IMR-90 (cell line): ENCODE measurements at regions not wholly inside any gene's neighbourhood (a gene's known extent, or its start where the extent isn't known, plus 50 kb on each side); places are given as distances from the start of the nearest gene placed in this dataset.

Source experiments
- ATAC-seq: fragments of 200-7000 bp; cut with Tn5 transposase; 2 replicates; pipeline ENCODE4 v1.9.1; 2020; ENCODE audit warnings: low read depth, mild to moderate bottlenecking, moderate library complexity
- BruUV-seq: library from RNA; stranded (reverse); fragments of 400-500 nt; replicated peaks from 2 replicates; lab custom pipeline; 2021; lab: Mats Ljungman, UMichigan
- CTCF ChIA-PET: fragments of 300-600 bp; formaldehyde crosslinking; extraction: SDS; loops from one replicate; lab custom pipeline; 2021; ENCODE audit warnings: antibody characterized with exemption; lab: Yijun Ruan, JAX
- POLR2A ChIA-PET: fragments of 300-600 bp; sonication (Branson Sonifier 250); formaldehyde crosslinking; loops from one replicate; lab custom pipeline; 2022; ENCODE audit warnings: antibody characterized with exemption; ENCODE audit not compliant: unreplicated experiment; lab: Charles Lee
- DNase-seq: peaks from one replicate; pipeline ENCODE4 v3.0.0; 2013
- H2AFZ ChIP-seq: replicated peaks from 2 replicates; pipeline ENCODE3; 2013; ENCODE audit warnings: low read length, mild to moderate bottlenecking; ENCODE audit not compliant: poor library complexity
- H2AK5ac ChIP-seq: 2 replicates; pipeline ENCODE4 v1.6.1; 2013; ENCODE audit warnings: low read depth, low read length, inconsistent platforms
- H2AK9ac ChIP-seq: replicated peaks from 2 replicates; pipeline ENCODE3; 2013; ENCODE audit warnings: mild to moderate bottlenecking, low read depth, low read length, moderate library complexity; ENCODE audit not compliant: poor library complexity
- H2BK120ac ChIP-seq: 2 replicates; pipeline ENCODE4 v1.6.1; 2013; ENCODE audit warnings: low read depth, low read length, inconsistent platforms
- H2BK15ac ChIP-seq: 3 replicates; pipeline ENCODE4 v1.6.1; 2013; ENCODE audit warnings: low read depth, low read length, inconsistent platforms
- H2BK20ac ChIP-seq: 2 replicates; pipeline ENCODE4 v1.6.1; 2013; ENCODE audit warnings: low read depth, mild to moderate bottlenecking, inconsistent platforms, low read length, moderate library complexity
- H2BK5ac ChIP-seq: 2 replicates; pipeline ENCODE4 v1.6.1; 2013; ENCODE audit warnings: mild to moderate bottlenecking, low read depth, low read length, inconsistent platforms; ENCODE audit not compliant: poor library complexity, severe bottlenecking
- H3K14ac ChIP-seq: replicated peaks from 2 replicates; pipeline ENCODE4 v1.6.1; 2013; ENCODE audit warnings: low read depth, low read length, inconsistent platforms
- H3K18ac ChIP-seq: 2 replicates; pipeline ENCODE4 v1.6.1; 2013; ENCODE audit warnings: low read depth, low read length, control low read depth
- H3K23ac ChIP-seq: 2 replicates; pipeline ENCODE4 v1.6.1; 2013; ENCODE audit warnings: low read depth, low read length, inconsistent platforms
- H3K27ac ChIP-seq: 2 replicates; pipeline ENCODE4 v1.5.1; 2013; ENCODE audit warnings: mild to moderate bottlenecking, control low read depth, low read length; ENCODE audit not compliant: insufficient read depth
- H3K27me3 ChIP-seq: 2 replicates; pipeline ENCODE4 v1.6.1; 2013; ENCODE audit warnings: low read length; ENCODE audit not compliant: control insufficient read depth, insufficient read depth
- H3K36me3 ChIP-seq: 2 replicates; pipeline ENCODE4 v1.6.1; 2013; ENCODE audit warnings: low read length, mixed read lengths; ENCODE audit not compliant: control insufficient read depth, insufficient read depth
- H3K4ac ChIP-seq: 2 replicates; pipeline ENCODE4 v1.6.1; 2013; ENCODE audit warnings: low read depth, low read length, inconsistent platforms
- H3K4me1 ChIP-seq: 2 replicates; pipeline ENCODE4 v1.6.1; 2013; ENCODE audit warnings: low read length, mixed read lengths; ENCODE audit not compliant: control insufficient read depth, insufficient read depth
- H3K4me2 ChIP-seq: 2 replicates; pipeline ENCODE4 v1.6.1; 2013; ENCODE audit warnings: low read depth, mild to moderate bottlenecking, control low read depth, low read length, moderate library complexity
- H3K4me3 ChIP-seq: 2 replicates; pipeline ENCODE4 v1.5.1; 2013; ENCODE audit warnings: low read depth, mild to moderate bottlenecking, control low read depth, low read length, moderate library complexity; ENCODE audit not compliant: insufficient read depth
- H3K56ac ChIP-seq: 2 replicates; pipeline ENCODE4 v1.6.1; 2013; ENCODE audit warnings: low read length, inconsistent platforms; ENCODE audit not compliant: insufficient read depth; ENCODE audit errors: extremely low read depth
- H3K79me1 ChIP-seq, 2 experiments: 2 replicates each; pipeline ENCODE4 v1.6.1; 2013; ENCODE audit warnings: low read length in 2 of 2, inconsistent platforms in 1 of 2, low read depth in 1 of 2
- H3K9ac ChIP-seq: 2 replicates; pipeline ENCODE4 v1.6.1; 2013; ENCODE audit warnings: low read depth, low read length, control low read depth
- H3K9me1 ChIP-seq: 2 replicates; pipeline ENCODE4 v1.6.1; 2013; ENCODE audit warnings: low read length, inconsistent platforms; ENCODE audit not compliant: insufficient read depth
- H3K9me3 ChIP-seq: 2 replicates; pipeline ENCODE4 v1.6.1; 2013; ENCODE audit warnings: low read length; ENCODE audit not compliant: control insufficient read depth, insufficient read depth
- H4K20me1 ChIP-seq: 2 replicates; pipeline ENCODE4 v1.6.1; 2013; ENCODE audit warnings: low read length, inconsistent platforms; ENCODE audit not compliant: insufficient read depth
- H4K5ac ChIP-seq: 2 replicates; pipeline ENCODE4 v1.6.1; 2013; ENCODE audit warnings: mild to moderate bottlenecking, low read depth, low read length, control low read depth
- H4K8ac ChIP-seq, 2 experiments: 2 replicates each; pipeline ENCODE4 v1.6.1; 2013; ENCODE audit warnings: low read depth in 2 of 2, low read length in 2 of 2, control low read depth in 1 of 2, inconsistent platforms in 1 of 2
- H4K91ac ChIP-seq: 2 replicates; pipeline ENCODE4 v1.6.1; 2013; ENCODE audit warnings: low read depth, low read length, inconsistent platforms; ENCODE audit not compliant: insufficient read depth
- CHD1 ChIP-seq: IDR thresholded peaks from 2 replicates; pipeline ENCODE4 v1.6.1; 2012; ENCODE audit warnings: low read depth, low read length, improper control_type of control experiment
- NFE2L2 ChIP-seq: fragments of 150-350 bp; IDR thresholded peaks from 2 replicates; pipeline ENCODE4 v1.6.1; 2016; ENCODE audit warnings: low read depth, mild to moderate bottlenecking, low read length
- RAD21 ChIP-seq: IDR thresholded peaks from 2 replicates; pipeline ENCODE4 v1.6.1; 2012; ENCODE audit warnings: low read length, improper control_type of control experiment
- RCOR1 ChIP-seq: IDR thresholded peaks from 2 replicates; pipeline ENCODE4 v1.6.1; 2012; ENCODE audit warnings: mild to moderate bottlenecking, low read length, improper control_type of control experiment; ENCODE audit not compliant: insufficient replicate concordance
- SMC3 ChIP-seq: fragments of 150-350 bp; IDR thresholded peaks from 2 replicates; pipeline ENCODE4 v1.6.1; 2016; ENCODE audit warnings: low read depth, mild to moderate bottlenecking, antibody characterized with exemption, low read length, moderate library complexity
- WGBS, 2 experiments: methylation state at CpG; one replicate each; pipeline versions ENCODE4 v1.1.5 to v1.1.7; 2013; ENCODE audit warnings: missing lambda C conversion rate in 2 of 2; ENCODE audit not compliant: insufficient read length in 1 of 2; ENCODE audit errors: extremely low coverage in 2 of 2; 5-methylcytosine and 5-hydroxymethylcytosine counted together
- dilution Hi-C: fragments of 300-500 bp; cut with HindIII; formaldehyde crosslinking; loops from one replicate; pipeline ENCODE4 v1.14.3; 2018; ENCODE audit warnings: low sequenced_read_pairs; ENCODE audit not compliant: unreplicated experiment
- in situ Hi-C: fragments of 300-500 bp; cut with MboI; formaldehyde crosslinking; loops from 3 replicates; pipeline ENCODE4 v1.14.3; 2019; ENCODE audit warnings: low sequenced_read_pairs, inconsistent platforms, mixed read lengths
- intact Hi-C: fragments of 100-400 bp; cut with micrococcal nuclease; formaldehyde crosslinking; loops from 2 replicates; pipeline ENCODE4 v1.10.0; 2022

DNA sequence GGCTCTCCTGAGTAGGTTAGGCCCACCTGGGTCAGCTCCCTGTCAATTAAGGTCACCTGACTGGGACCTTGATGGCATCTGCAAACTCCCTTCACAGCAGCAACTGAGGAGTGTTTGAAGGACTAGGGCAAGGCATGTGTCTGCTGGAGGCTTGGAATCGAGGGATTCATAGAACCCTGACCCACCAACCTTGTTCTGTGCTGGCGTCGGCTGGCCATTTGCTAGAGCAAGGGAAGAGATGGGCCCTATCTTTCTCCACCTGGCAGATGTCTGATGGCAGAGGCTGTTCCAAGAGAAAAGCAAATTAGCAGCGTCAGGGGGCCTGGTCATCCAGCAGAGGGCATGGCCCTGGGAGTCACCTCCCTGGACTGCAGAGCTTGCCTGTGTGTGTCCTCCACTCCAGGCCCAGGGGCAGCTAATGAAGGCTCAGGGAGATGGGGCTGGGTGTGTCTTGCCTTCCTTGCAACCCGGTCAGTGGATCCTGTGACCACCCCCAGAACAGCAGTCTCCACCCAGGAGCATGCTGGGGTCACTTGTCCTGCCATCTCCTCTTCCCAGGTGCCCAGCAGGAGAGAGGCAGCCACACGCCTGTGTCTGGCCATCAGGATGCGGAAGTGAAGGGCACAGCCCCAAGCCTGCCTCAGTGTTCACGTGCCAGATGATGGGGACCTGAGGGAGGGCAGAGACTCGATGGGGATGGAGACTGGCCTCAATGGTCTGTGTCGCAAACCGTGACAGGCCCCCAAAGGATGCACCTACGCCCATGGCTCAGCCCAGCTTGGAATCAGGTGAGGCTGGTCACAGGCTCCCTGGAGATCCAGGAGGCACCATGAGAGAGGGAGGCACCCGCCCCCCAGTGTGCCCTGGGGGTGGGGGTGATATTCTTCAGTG lies 53.9 kb downstream of the BARX1 start (continued):
- TF ChIP-seq SMC3: no peak

DNA sequence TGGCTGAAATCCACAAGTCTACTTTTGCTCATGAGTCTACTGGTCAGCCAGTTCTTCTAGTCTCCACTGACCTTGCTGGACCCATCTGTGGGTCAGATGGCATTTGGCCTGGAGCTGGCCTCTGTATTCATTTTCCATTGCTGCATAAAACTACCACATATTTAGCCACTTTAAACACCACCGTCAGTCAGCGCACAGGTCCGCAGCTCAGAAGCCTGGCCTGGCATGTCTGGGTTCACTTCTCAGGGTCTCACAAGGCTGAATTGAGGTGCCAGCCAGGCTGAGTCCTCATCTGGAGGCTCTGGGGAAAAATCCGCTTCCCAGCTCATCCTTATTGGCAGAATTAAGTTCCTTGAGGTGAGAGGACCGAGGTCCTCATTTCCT lies 54.7 kb downstream of the BARX1 start:
- no CpG with 5 or more reads among the region's 5 CpGs for WGBS, 2 experiments
- no peaks in the 10 kb centered on the region; the same call in 1 of the 2 replicates for H3K27me3 ChIP-seq
- H3K18ac ChIP-seq: no peak overlapping the region
- no peaks in the 10 kb centered on the region for H3K79me1 ChIP-seq
- CTCF ChIA-PET: no interaction called here
- intact Hi-C loops (no loop called here), dilution Hi-C loops (no loop called here), in situ Hi-C loops (no loop called here)
- no TSS peak for BruUV-seq
- H2AFZ ChIP-seq: no peak overlapping the region
- no peaks in the 10 kb centered on the region for H3K9me3 ChIP-seq
- H3K14ac ChIP-seq: no peak overlapping the region
- no peak overlapping the region for H2BK20ac ChIP-seq
- H2BK15ac ChIP-seq: no peak overlapping the region
- no peak overlapping the region for H4K5ac ChIP-seq
- no peaks in the 10 kb centered on the region for H3K36me3 ChIP-seq
- H4K20me1 ChIP-seq: no peaks in the 10 kb centered on the region
- no peak overlapping the region for H3K23ac ChIP-seq
- no peak overlapping the region for H3K4ac ChIP-seq
- H4K91ac ChIP-seq: no peak overlapping the region
- H3K4me1 ChIP-seq: no peaks in the 10 kb centered on the region
- H3K4me2 ChIP-seq: no peak overlapping the region
- no peak overlapping the region for H3K4me3 ChIP-seq
- no peak overlapping the region for H2AK5ac ChIP-seq
- no peaks in the 10 kb centered on the region for H3K9me1 ChIP-seq
- no peak overlapping the region for H3K56ac ChIP-seq
- POLR2A ChIA-PET: no interaction called here
- no peak overlapping the region for H3K27ac ChIP-seq
- ATAC-seq: no peak
- no peak for DNase-seq
- H2BK120ac ChIP-seq: no peak overlapping the region
- H4K8ac ChIP-seq: no peak overlapping the region
- no peak overlapping the region for H2AK9ac ChIP-seq
- no peak overlapping the region for H2BK5ac ChIP-seq
- TF ChIP-seq CHD1: no peak
- no peak for TF ChIP-seq NFE2L2
- TF ChIP-seq RCOR1: no peak
- TF ChIP-seq RAD21: no peak
- H3K9ac ChIP-seq: no peak overlapping the region
